ENCODE measurements at regions not wholly inside any gene's neighbourhood (a gene's known extent, or its start where the extent isn't known, plus 50 kb on each side); places are given as distances from the start of the nearest gene placed in this dataset.

DNA sequence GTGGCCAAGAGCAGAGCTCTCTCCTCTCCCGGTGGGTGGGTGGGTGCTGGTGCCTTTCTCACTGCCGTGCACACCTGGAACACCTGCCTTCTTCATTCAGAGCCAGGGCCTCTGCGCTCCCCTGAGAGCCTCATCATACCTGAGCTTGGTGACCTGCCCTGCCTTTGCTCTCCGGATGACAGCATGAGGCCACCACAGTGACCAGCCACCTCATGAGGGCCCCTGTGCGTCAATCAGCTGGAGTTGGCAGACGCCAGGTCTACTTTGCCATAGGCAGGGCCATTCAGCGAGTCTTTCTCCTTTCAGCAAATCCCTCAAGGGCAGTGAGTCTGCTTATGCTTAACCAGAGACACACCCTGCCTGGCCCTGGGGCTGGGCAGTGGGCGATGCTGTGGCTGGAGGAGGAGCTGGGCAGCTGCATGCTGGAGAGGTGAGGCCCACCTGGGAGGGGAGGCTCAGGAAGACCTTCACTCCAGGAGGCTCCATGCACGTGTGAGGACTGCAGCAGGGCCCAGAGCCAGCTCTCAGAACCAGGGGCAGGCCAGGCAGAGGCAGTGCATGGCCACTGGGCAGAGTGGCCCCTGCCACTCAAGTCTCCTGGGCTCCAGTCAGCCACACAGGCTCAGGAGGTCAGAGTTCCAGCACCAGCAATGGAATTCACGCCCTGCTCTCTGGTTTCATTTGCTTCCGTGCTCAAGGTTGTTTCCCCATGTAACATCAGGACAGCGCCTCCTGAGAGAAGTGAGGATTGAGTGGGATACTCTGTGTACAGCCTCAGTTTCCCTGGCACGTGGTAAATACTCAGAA lies 417.5 kb upstream of the MYT1L start:
- DNase-seq: no peak

DNA sequence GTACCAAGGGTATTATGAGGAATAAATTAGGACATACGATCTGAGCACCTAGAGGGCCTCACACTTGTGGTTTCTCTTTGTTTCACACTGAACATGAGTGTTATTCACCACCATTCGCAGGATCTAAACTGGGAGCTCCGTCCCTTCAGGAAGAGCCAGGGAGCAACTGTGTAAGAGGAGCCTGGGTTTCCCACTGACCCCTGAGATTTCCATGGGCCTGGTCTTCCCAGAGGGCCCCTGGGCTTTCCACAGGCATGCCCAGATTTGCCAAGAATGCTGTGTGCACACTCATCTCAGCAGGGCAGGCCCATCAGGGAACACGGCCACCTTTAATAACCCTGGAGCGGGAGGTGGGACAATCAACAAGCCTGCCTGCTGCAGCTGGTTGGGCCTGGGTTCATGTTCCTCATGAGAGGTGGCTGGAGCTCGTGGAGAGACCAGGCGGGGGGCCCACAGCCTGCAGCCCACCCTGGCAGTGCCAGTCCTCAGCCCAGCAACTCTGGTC lies 416.8 kb upstream of the MYT1L start:
- ATAC-seq: no peak
- TF ChIP-seq CTCF (IDR thresholded peaks at IDR 0.05): no peak
- no peak overlapping the region for H3K4me3 ChIP-seq
- no peaks in the 10 kb centered on the region for H3K4me1 ChIP-seq (ENCODE audit: low read depth)
- H3K9me3 ChIP-seq: peaks cover 14% of the 10 kb centered on the region
- intact Hi-C loops (cut with DNase I, micrococcal nuclease): no loop called here
- DNase-seq: no peak
- no peaks in the 10 kb centered on the region for H3K36me3 ChIP-seq (ENCODE audit: low read depth)

More for the DNA sequence above, 417.5 kb upstream of the MYT1L start:
- intact Hi-C loops (cut with DNase I, micrococcal nuclease): no loop called here
- Histone ChIP-seq H3K9me3 (peaks cover 17% of the 10 kb centered on the region), H3K4me3 (no peak overlapping the region), H3K36me3 (ENCODE audit: low read depth) (no peaks in the 10 kb centered on the region), H3K4me1 (ENCODE audit: low read depth) (no peaks in the 10 kb centered on the region)
- no peak for ATAC-seq
- TF ChIP-seq CTCF (IDR thresholded peaks at IDR 0.05): no peak

GRCh38 chr2:2746731-2747130 lies 415.7 kb upstream of the MYT1L start:
- Histone ChIP-seq H3K9me3 (peaks cover 9% of the 10 kb centered on the region), H3K4me3 (no peak overlapping the region), H3K4me1 (ENCODE audit: low read depth) (no peaks in the 10 kb centered on the region), H3K36me3 (ENCODE audit: low read depth) (no peaks in the 10 kb centered on the region)
- DNase-seq (no peak), ATAC-seq (no peak)
- intact Hi-C loops (cut with DNase I, micrococcal nuclease): no loop called here
- TF ChIP-seq CTCF (IDR thresholded peaks at IDR 0.05): no peak

- intact Hi-C loops (cut with DNase I, micrococcal nuclease): no loop called here
- DNase-seq: no peak
- Histone ChIP-seq H3K4me1 (ENCODE audit: low read depth) (no peaks in the 10 kb centered on the region), H3K36me3 (ENCODE audit: low read depth) (no peaks in the 10 kb centered on the region), H3K9me3 (no peaks in the 10 kb centered on the region), H3K4me3 (no peak overlapping the region)
- no peak for ATAC-seq
- no peak for TF ChIP-seq CTCF (IDR thresholded peaks at IDR 0.05)
Measured at GRCh38 chr2:2744958-2745715, 414.1 kb upstream of the MYT1L start.

DNA sequence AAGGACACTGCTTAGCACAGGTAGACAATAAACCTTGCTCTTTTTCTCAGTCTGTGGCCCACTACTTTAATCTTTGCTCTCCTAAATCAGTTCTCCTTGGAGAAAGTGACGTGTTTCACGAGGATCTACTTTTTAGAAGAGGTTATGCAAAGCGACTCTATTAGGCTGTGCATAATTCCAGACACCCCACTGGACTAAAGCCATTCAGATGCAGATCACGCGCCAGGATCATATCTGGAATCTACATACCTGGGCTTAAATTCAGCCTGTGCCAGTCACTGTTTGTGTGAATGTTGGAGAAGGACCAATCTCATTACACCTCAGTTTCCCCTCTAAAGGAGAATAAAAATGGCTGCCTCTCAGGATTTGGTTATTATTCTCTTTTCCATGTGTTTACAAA lies 413.0 kb upstream of the MYT1L start:
- no peaks in the 10 kb centered on the region for H3K4me1 ChIP-seq (ENCODE audit: low read depth)
- no peak for TF ChIP-seq CTCF (IDR thresholded peaks at IDR 0.05)
- no peak for ATAC-seq
- DNase-seq: no peak
- H3K4me3 ChIP-seq: no peak overlapping the region
- no peaks in the 10 kb centered on the region for H3K36me3 ChIP-seq (ENCODE audit: low read depth)
- no peaks in the 10 kb centered on the region for H3K9me3 ChIP-seq
- intact Hi-C loops (cut with DNase I, micrococcal nuclease): no loop called here

Measured in mucosa of descending colon (tissue), 3 donors.